GM18907 (cell line): ENCODE measurements at regions not wholly inside any gene's neighbourhood (a gene's known extent, or its start where the extent isn't known, plus 50 kb on each side); places are given as distances from the start of the nearest gene placed in this dataset.

Experiments
- ATAC-seq: cut with Tn5 transposase; IDR thresholded peaks from one replicate; pipeline ENCODE4 v1.9.1; 2021; ENCODE audit warnings: mild to moderate bottlenecking, moderate library complexity; ENCODE audit not compliant: unreplicated experiment

- no peak for ATAC-seq
These were observed 265.9 kb downstream of the PRDM2 start for GRCh38 chr1:13965770-13966398.

DNA sequence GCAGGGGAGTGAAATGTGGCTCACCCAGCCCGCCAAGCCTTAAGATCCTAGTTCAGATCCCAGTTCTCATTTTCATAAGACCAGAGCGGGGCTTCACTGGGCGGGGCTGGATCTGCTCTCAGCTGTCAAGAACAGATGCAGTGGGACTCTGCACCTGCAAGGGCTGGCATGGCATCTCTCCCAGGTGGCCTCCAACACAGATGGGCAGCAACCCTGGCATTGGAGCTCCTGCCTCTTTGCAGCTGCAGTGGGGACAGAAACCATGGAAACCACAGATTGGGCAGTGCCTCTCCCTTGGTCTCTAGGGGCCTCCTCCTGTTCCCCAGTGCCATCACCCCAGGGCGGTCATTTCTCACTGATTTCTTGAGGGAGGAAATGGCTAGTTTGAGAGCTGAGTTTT is 267.7 kb downstream of the PRDM2 start:
- no peak for ATAC-seq

DNA sequence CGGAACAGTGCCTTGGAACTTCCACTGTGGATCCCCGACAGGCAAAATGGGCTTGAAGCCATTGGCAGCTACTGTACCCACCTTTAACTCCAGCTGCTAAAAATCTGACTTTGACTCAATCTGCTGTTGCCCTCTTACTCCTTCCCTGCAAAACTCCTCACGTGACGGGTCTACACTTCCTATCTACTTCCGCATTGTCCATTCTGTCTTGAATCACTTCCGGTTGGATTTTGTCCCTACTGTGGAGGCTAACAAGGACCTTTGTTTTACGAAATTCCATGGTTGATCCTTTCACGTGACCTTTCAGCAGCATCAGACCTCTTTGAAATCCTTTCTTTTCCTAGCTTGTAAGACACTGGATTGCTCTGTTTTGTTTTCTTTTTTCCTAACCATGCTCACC is 268.4 kb downstream of the PRDM2 start:
- no peak for ATAC-seq

GRCh38 chr1:13970631-13971247 is 270.8 kb downstream of the PRDM2 start:
- no peak for ATAC-seq

DNA sequence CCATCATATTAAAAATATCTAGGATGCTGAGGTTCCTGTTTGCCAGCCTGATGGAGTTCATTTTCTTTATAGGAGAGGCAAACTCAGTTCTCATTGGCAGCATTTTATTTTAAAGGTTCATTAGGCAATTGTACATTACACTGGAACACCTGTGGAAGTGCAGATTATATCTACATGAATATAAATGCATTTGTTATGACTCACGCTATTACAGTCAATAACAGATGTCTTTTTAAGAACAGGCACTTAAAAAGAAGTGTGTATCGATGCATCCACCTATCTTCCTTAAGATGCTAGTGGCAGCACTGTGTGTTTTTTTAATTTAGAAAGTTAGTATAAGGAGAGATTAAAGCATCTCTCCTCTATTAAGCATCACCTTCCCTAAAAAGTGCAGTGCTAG is 276.5 kb downstream of the PRDM2 start:
- no peak for ATAC-seq

GRCh38 chr1:13981142-13981541 is 281.2 kb downstream of the PRDM2 start:
- ATAC-seq: no peak

DNA sequence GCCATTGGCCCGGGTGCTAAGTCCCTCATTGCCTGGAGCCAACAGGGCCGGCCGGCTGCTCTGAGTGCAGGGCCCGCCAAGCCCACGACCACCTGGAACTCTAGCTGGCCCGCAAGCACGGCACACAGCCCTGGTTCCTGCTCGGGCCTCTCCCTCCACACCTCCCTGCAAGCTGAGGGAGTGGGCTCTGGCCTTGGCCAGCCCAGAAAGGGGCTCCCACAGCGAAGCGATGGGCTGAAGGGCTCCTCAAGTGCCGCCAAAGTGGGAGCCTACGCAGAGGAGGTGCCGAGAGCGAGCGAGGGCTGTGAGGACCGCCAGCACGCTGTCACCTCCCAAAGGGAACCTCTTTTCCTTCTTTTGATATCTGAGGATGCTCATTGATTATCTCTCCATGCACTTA is 283.4 kb downstream of the PRDM2 start:
- ATAC-seq: no peak

- ATAC-seq: no peak
These were observed 291.0 kb downstream of the PRDM2 start for GRCh38 chr1:13990939-13991338.

DNA sequence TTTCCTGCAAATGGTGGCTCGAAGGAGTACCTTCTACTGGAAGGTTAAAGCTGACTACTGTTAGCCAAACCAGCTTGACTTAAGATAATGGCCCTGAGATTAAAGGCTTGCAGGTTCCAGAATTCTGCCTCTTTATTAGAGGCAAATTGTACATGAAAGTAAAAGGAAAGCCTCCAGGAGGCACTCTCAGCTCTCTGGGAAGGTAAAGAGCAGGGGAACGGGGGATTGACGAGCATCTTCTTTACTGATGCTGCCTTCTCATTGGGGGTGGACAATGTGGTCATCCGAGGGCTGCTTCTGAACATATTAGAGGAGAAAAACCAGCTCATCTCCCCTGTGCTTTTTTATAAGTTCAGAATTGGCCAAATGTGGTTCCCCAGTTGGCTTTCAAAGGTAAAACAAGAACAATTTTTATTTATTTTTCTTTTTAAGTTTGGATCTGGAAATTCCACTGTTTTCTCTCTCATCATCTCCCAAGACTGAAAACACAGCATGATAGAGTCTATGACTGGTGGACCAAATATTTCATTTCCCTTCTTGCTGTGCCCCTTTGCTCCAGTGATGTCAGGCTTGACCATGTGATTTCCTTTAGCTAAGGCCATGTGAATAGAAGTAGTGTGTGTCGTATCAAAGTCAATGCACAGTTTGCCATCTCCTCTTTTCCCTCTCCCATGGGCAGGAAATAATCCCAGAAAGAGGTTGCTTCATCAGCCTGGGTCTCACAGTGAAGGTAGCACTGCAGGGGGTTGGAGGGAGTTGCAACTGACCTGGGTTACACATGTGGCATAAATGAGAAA is 292.7 kb downstream of the PRDM2 start:
- ATAC-seq: no peak

DNA sequence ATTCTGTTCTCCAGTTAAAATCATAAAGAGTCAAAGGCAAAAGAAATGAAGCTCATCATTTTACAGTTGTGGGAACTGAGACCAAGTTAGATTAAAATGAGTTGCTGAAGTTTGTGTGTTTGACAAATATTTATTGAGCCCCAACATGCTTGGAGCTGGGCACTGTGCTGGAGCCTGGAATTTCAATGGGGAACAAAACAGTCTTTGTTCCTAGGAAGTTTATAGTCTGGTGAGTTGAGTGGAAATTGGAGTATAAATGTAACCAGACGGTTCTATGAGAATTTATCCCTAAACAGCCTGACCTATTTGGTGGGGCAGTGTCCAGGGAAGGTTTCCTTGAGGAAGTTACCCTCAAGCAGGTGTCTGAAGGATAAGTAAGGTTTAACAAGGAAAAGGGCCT is 294.4 kb downstream of the PRDM2 start:
- ATAC-seq: no peak

GRCh38 chr1:13996334-13996733 is 296.3 kb downstream of the PRDM2 start:
- no peak for ATAC-seq

DNA sequence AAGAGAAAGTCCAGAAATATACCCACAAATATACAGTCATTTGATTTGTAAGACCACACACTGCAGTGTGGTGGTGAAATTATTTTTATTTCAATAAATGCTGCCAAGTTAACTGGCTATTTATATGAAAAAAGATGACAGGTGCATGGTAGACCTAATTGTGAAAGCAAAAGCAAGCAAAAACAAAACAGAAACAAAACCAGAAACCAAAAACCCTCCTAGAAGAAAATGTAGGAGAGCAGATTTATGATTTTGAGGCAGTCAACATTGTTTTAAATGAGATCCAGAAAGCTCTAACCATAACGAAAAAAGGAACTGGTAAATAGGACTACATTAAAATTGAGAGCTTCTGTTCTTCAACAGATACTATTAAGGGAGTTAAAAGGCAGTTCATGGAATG is 303.6 kb downstream of the PRDM2 start:
- ATAC-seq: no peak

DNA sequence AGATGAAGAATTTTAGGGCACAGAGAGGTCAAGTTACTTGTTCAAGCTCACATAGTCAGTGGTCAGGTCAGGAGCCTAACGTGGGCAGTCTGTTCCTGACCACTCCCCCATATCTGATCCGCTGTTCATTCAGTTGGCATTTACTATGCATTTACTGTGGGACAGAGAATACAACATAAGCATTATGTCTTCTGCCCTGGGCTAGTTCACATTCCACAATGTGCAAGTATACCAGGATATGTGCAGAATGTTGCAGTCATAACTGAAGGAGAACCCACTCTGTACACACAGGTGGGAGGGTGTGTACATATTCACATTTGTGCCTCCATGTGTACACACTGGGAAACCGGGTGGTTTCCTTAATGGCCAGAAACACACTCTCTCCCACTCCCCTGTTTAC is 309.6 kb downstream of the PRDM2 start:
- no peak for ATAC-seq

GRCh38 chr1:14010476-14010875 is 310.5 kb downstream of the PRDM2 start:
- ATAC-seq: no peak

- ATAC-seq: no peak
These were observed 311.1 kb downstream of the PRDM2 start for GRCh38 chr1:14011132-14011531.

DNA sequence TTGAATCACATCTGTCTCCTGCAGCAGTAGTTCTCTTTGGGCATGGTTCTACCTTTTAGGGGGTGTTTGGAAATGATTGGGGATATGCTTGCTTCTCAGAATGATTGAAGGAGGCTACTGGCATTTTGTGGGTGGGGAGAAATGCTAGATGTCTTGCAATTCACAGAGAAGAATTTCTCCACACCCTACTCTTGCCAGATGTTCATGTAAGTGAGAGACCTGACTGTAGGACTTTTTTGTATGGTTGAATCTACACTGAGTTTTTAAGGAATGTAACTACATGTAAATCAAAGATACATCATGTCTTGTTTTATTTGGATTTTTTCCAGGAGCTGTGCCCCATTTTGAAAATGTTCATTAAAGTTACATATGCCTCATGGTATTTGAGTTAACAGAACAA is 311.9 kb downstream of the PRDM2 start:
- no peak for ATAC-seq

GRCh38 chr1:14014929-14015328 is 314.9 kb downstream of the PRDM2 start:
- no peak for ATAC-seq

- ATAC-seq: no peak
These were observed 315.9 kb downstream of the PRDM2 start for GRCh38 chr1:14015917-14016316.

GRCh38 chr1:14017531-14017961 is 317.6 kb downstream of the PRDM2 start:
- ATAC-seq: no peak

DNA sequence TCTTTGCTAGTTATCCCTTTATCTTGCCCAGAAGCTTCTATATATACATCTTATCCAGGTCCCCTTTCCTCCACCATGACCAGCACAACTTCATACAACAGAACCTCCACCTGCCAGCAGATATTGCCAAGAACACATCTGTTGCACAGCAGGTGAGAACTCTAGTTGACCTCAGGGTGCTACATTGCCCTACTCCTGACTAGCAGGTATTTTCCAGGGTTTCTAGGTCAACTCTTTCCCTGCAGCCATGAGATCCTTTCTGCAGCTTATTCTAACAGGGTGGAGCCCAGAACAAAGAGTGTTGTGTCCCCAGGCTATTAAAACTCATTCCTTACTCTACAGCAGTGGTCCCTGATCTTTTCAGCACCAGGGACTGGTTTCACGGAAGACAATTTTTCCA is 319.5 kb downstream of the PRDM2 start:
- ATAC-seq: no peak

DNA sequence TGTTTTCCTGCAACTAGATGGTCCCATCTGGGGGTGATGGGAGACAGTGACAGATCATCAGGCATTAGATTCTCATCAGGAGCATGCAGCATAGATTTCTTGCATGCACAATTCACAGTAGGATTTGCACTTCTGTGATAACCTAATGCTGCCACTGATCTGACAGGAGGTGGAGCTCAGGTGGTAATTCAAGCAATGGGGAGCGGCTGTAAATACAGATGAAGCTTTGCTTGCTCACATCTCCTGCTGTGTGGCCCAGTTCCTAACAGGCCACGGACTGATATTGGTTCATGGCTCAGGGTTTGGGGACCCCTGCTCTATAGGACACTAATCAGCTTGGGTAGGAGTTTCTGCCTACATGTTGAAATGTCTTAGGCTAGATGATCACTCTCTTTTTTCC is 320.0 kb downstream of the PRDM2 start:
- no peak for ATAC-seq

GRCh38 chr1:14027099-14027498 is 327.1 kb downstream of the PRDM2 start:
- no peak for ATAC-seq
